ENCODE measurements at regions not wholly inside any gene's neighbourhood (a gene's known extent, or its start where the extent isn't known, plus 50 kb on each side); places are given as distances from the start of the nearest gene placed in this dataset.

DNA sequence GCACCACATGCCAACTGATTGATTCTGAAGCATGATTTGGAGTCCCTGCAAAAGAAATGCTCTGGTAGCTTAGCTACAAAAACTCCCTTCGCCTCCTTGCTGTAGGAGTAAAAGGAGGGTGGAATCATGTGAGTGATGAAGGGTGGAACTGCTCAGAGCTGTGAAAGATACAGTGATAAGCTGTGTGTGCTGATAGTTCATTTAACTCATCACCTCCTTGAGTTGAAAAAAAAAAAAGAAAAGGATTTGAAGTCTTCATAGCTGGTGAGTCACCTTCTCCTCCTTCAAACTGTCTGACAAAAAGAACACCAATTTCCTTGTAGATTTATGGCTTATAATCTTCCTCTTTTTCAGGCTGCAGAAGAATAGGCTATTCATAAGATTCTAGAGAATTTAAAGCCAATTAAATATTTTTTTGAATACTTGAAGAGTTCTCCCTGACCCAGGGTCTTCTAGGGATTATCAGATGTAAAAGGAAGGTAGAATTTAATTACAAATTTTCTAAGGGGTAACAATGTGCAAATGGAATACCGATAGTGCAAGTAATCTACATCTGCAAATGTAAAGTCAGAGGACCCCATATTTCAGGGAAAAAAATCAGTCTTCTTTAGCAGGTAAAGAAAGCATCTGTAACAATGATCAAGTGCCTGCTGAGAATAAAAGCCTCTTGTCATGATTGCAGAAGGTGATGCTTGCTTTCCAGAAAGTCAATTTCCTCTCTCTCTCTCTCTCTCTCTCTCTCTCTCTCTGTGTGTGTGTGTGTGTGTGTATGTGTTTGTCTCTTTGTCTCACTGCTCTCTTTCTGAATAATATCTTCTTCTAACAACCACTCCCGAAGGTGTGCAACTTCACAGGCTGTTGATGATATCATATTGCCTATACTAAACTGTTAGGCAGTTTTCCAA lies 208.8 kb upstream of the VEGFC start:
- Histone ChIP-seq H3K4me2 (ENCODE audit: low read depth, low read length, poor library complexity, severe bottlenecking) (no peak overlapping the region), H3K27me3 (ENCODE audit: insufficient read depth, low read length, poor library complexity, severe bottlenecking) (no peaks in the 10 kb centered on the region), H2AFZ (ENCODE audit: low read length) (no peak overlapping the region), H3K36me3 (ENCODE audit: insufficient read depth, low read length) (no peaks in the 10 kb centered on the region), H3K4me3 (ENCODE audit: low read length, poor library complexity, severe bottlenecking) (no peak overlapping the region), H3F3A (ENCODE audit: low read depth) (no peaks in the 10 kb centered on the region), H3K9me3 (ENCODE audit: insufficient read depth, low read depth, low read length) (no peaks in the 10 kb centered on the region), H3K4me1 (ENCODE audit: insufficient read depth, low read length, poor library complexity, severe bottlenecking) (no peaks in the 10 kb centered on the region), H4K20me1 (ENCODE audit: insufficient read depth, low read length, poor library complexity, severe bottlenecking) (no peaks in the 10 kb centered on the region), H3K79me2 (ENCODE audit: insufficient read depth, low read length) (no peaks in the 10 kb centered on the region), H3K9me2 (replicated peaks; ENCODE audit: low read depth, low read length) (no peaks in the 10 kb centered on the region), H3K9ac (ENCODE audit: low read depth, low read length, poor library complexity, severe bottlenecking) (no peak overlapping the region)
- TF ChIP-seq EZH2phosphoT487 (IDR thresholded peaks at IDR 0.05; ENCODE audit: borderline replicate concordance), result no peak
- TF ChIP-seq, protein P1, sequence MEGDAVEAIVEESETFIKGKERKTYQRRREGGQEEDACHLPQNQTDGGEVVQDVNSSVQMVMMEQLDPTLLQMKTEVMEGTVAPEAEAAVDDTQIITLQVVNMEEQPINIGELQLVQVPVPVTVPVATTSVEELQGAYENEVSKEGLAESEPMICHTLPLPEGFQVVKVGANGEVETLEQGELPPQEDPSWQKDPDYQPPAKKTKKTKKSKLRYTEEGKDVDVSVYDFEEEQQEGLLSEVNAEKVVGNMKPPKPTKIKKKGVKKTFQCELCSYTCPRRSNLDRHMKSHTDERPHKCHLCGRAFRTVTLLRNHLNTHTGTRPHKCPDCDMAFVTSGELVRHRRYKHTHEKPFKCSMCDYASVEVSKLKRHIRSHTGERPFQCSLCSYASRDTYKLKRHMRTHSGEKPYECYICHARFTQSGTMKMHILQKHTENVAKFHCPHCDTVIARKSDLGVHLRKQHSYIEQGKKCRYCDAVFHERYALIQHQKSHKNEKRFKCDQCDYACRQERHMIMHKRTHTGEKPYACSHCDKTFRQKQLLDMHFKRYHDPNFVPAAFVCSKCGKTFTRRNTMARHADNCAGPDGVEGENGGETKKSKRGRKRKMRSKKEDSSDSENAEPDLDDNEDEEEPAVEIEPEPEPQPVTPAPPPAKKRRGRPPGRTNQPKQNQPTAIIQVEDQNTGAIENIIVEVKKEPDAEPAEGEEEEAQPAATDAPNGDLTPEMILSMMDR (conservative IDR thresholded peaks at IDR 0.05; ENCODE audit: low read length), result no peak

DNA sequence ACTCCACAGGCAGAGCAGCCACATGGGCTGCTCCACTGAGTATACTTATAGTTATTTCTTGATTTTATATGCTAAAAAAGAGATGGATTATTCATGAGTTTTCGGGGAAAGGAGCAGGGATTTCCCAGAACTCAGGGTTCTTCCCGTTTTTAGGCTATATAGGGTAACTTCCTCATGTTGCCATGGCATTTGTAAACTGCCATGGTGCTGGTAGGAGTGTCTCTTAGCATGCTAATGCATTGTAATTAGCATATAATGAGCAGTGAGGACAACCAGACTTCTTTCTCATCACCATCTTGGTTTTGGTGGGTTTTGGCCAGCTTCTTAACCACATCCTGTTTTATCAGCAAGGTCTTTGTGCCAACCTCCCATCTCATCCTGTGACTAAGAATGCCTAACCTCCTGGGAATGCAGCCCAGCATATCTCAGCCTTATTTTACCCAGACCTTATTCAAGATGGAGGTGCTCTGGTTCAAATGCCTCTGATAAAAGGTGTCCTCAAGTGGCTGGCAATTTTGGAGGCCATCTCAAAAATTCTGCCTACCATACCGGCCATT lies 213.0 kb upstream of the VEGFC start:
- TF ChIP-seq EZH2phosphoT487 (IDR thresholded peaks at IDR 0.05; ENCODE audit: borderline replicate concordance), result no peak
- TF ChIP-seq, protein P1 (conservative IDR thresholded peaks at IDR 0.05; ENCODE audit: low read length), result no peak
- H2AFZ ChIP-seq (ENCODE audit: low read length), result no peak overlapping the region
- no peaks in the 10 kb centered on the region for H3K9me3 ChIP-seq (ENCODE audit: insufficient read depth, low read depth, low read length)
- H3K27me3 ChIP-seq (ENCODE audit: insufficient read depth, low read length, poor library complexity, severe bottlenecking), result no peaks in the 10 kb centered on the region
- H3F3A ChIP-seq (ENCODE audit: low read depth), result no peaks in the 10 kb centered on the region
- H3K4me2 ChIP-seq (ENCODE audit: low read depth, low read length, poor library complexity, severe bottlenecking), result no peak overlapping the region
- no peaks in the 10 kb centered on the region for H3K36me3 ChIP-seq (ENCODE audit: insufficient read depth, low read length)
- no peak overlapping the region for H3K4me3 ChIP-seq (ENCODE audit: low read length, poor library complexity, severe bottlenecking)
- no peak overlapping the region for H3K9ac ChIP-seq (ENCODE audit: low read depth, low read length, poor library complexity, severe bottlenecking)
- no peaks in the 10 kb centered on the region for H3K4me1 ChIP-seq (ENCODE audit: insufficient read depth, low read length, poor library complexity, severe bottlenecking)
- H4K20me1 ChIP-seq (ENCODE audit: insufficient read depth, low read length, poor library complexity, severe bottlenecking), result no peaks in the 10 kb centered on the region
- H3K79me2 ChIP-seq (ENCODE audit: insufficient read depth, low read length), result no peaks in the 10 kb centered on the region
- H3K9me2 ChIP-seq (replicated peaks; ENCODE audit: low read depth, low read length), result no peaks in the 10 kb centered on the region

GRCh38 chr4:177006331-177006730 lies 213.6 kb upstream of the VEGFC start:
- no peaks in the 10 kb centered on the region for H3K4me1 ChIP-seq (ENCODE audit: insufficient read depth, low read length, poor library complexity, severe bottlenecking)
- no peaks in the 10 kb centered on the region for H3K36me3 ChIP-seq (ENCODE audit: insufficient read depth, low read length)
- H3K9me2 ChIP-seq (replicated peaks; ENCODE audit: low read depth, low read length), result no peaks in the 10 kb centered on the region
- H3K4me2 ChIP-seq (ENCODE audit: low read depth, low read length, poor library complexity, severe bottlenecking), result no peak overlapping the region
- H3K9me3 ChIP-seq (ENCODE audit: insufficient read depth, low read depth, low read length), result no peaks in the 10 kb centered on the region
- H3F3A ChIP-seq (ENCODE audit: low read depth), result no peaks in the 10 kb centered on the region
- H4K20me1 ChIP-seq (ENCODE audit: insufficient read depth, low read length, poor library complexity, severe bottlenecking), result no peaks in the 10 kb centered on the region
- H3K9ac ChIP-seq (ENCODE audit: low read depth, low read length, poor library complexity, severe bottlenecking), result no peak overlapping the region
- no peak overlapping the region for H3K4me3 ChIP-seq (ENCODE audit: low read length, poor library complexity, severe bottlenecking)
- H3K27me3 ChIP-seq (ENCODE audit: insufficient read depth, low read length, poor library complexity, severe bottlenecking), result no peaks in the 10 kb centered on the region
- TF ChIP-seq, protein P1 (conservative IDR thresholded peaks at IDR 0.05; ENCODE audit: low read length), result no peak
- no peak for TF ChIP-seq EZH2phosphoT487 (IDR thresholded peaks at IDR 0.05; ENCODE audit: borderline replicate concordance)
- H3K79me2 ChIP-seq (ENCODE audit: insufficient read depth, low read length), result no peaks in the 10 kb centered on the region
- no peak overlapping the region for H2AFZ ChIP-seq (ENCODE audit: low read length)

Measured in Loucy (cell line).